DMS53 (cell line): ENCODE measurements at regions not wholly inside any gene's neighbourhood (a gene's known extent, or its start where the extent isn't known, plus 50 kb on each side); places are given as distances from the start of the nearest gene placed in this dataset.

Source experiments
- DNase-seq: peaks from one replicate; lab custom pipeline; 2025; lab: John Stamatoyannopoulos, UW

- DNase-seq = no peak
Observed at GRCh38 chr4:18570370-18570769, 548.8 kb upstream of the LCORL start.

- DNase-seq = peak; percentile 63
Observed at GRCh38 chr4:18568600-18568999, 547.0 kb upstream of the LCORL start.

- no peak for DNase-seq
Observed at GRCh38 chr4:18566970-18567799, 545.6 kb upstream of the LCORL start.

GRCh38 chr4:18559492-18559891 is 537.9 kb upstream of the LCORL start:
- peak; percentile 23 for DNase-seq

- DNase-seq = no peak
Observed at GRCh38 chr4:18556402-18556801, 534.8 kb upstream of the LCORL start.

- no peak for DNase-seq
Observed at GRCh38 chr4:18540349-18540748, 518.8 kb upstream of the LCORL start.

- DNase-seq = no peak
Observed at GRCh38 chr4:18538121-18538520, 516.6 kb upstream of the LCORL start.

- DNase-seq = peak; percentile 31
Observed at GRCh38 chr4:18536428-18536827, 514.9 kb upstream of the LCORL start.

- no peak for DNase-seq
Observed at GRCh38 chr4:18535948-18536347, 514.4 kb upstream of the LCORL start.

- DNase-seq = no peak
Observed at GRCh38 chr4:18533262-18533775, 511.8 kb upstream of the LCORL start.

GRCh38 chr4:18531731-18532130 is 510.2 kb upstream of the LCORL start:
- DNase-seq = no peak

- DNase-seq = peak; percentile 69
Observed at GRCh38 chr4:18529482-18529881, 507.9 kb upstream of the LCORL start.

GRCh38 chr4:18524667-18525066 is 503.1 kb upstream of the LCORL start:
- DNase-seq = no peak

- DNase-seq = no peak
Observed at GRCh38 chr4:18518098-18518497, 496.5 kb upstream of the LCORL start.

- DNase-seq = no peak
Observed at GRCh38 chr4:18513861-18514260, 492.3 kb upstream of the LCORL start.

GRCh38 chr4:18512718-18513117 is 491.2 kb upstream of the LCORL start:
- DNase-seq = no peak

- no peak for DNase-seq
Observed at GRCh38 chr4:18511727-18512126, 490.2 kb upstream of the LCORL start.

- peak; percentile 18 for DNase-seq
Observed at GRCh38 chr4:18508786-18509185, 487.2 kb upstream of the LCORL start.

GRCh38 chr4:18480928-18481327 is 459.4 kb upstream of the LCORL start:
- peak; percentile 94 for DNase-seq

GRCh38 chr4:18480342-18480741 is 458.8 kb upstream of the LCORL start:
- DNase-seq = peak; percentile 60

- peak; percentile 50 for DNase-seq
Observed at GRCh38 chr4:18479825-18480224, 458.3 kb upstream of the LCORL start.

GRCh38 chr4:18463987-18464559 is 442.5 kb upstream of the LCORL start:
- DNase-seq = peak; percentile 15

GRCh38 chr4:18458465-18458864 is 436.9 kb upstream of the LCORL start:
- no peak for DNase-seq
